ENCODE measurements at regions not wholly inside any gene's neighbourhood (a gene's known extent, or its start where the extent isn't known, plus 50 kb on each side); places are given as distances from the start of the nearest gene placed in this dataset.
"Not testable (repeated sequence)": the region's sequence is repeated elsewhere in the genome, so short reads cannot be mapped to it uniquely, and the experiment has no call there.

DNA sequence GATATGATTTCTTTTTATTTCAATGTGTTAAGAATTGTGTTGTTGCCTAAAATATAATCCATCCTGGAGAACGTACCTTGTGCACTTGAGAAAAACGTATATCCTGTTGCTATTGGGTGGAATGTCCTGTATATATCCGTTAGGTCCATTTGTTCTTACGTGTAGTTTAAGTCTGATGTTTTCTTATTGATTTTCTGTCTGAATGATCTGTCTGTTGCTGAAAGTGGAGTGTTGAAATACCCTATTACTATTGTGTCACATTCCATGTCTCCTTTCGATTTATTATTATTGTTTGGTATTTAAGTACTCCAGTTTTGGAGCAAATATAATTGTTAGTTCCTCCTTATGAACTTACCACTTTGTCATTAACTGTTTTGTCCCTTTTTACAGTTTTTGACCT is 270.6 kb downstream of the UBE2NL start:
- ATAC-seq; intact Hi-C loops (cut with DNase I): not testable (repeated sequence)
- WGBS, 3 donors = 72 to 78% (median 74%) methylated on average over 3 to 5 of the region's 5 CpGs

GRCh38 chrX:144185197-144185596 is 301.3 kb downstream of the UBE2NL start:
- intact Hi-C loops (cut with DNase I); H3K4me3 ChIP-seq; ATAC-seq; H3K27me3 ChIP-seq (ENCODE audit: insufficient read depth in 3 of 3, low read length in 2 of 3); H3K4me1 ChIP-seq; H3K27ac ChIP-seq; H3K9me3 ChIP-seq; H3K36me3 ChIP-seq (ENCODE audit: insufficient read depth in 1 of 2, low read depth in 1 of 2); DNase-seq: not testable (repeated sequence)

More for the DNA sequence above, 270.6 kb downstream of the UBE2NL start:
- not testable (repeated sequence) for H3K36me3 ChIP-seq (ENCODE audit: insufficient read depth in 1 of 2, low read depth in 1 of 2); H3K27ac ChIP-seq; H3K4me3 ChIP-seq; H3K4me1 ChIP-seq; H3K9me3 ChIP-seq; H3K27me3 ChIP-seq (ENCODE audit: insufficient read depth in 3 of 3, low read length in 2 of 3); DNase-seq

DNA sequence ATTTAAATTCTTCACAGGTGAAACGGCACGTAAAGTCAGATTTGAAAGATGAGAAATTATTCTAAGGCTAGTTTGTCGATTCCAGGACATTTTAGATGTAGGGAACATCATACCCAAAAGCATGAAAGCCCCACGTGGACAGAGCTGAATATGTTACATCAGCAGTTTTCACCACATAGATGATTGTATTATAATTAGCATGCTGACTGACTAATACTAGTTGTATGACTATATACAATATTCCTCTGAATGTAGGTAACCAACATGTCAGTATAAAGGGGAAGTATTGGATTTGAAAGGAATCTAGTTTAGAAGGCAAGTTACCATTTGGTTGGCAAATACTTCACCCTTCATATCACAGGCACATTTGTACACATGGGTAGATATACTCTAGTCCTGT is 304.6 kb downstream of the UBE2NL start:
- H3K9me3 ChIP-seq; H3K4me3 ChIP-seq; H3K4me1 ChIP-seq; ATAC-seq; H3K27ac ChIP-seq; DNase-seq; intact Hi-C loops (cut with DNase I); H3K27me3 ChIP-seq (ENCODE audit: insufficient read depth in 3 of 3, low read length in 2 of 3); H3K36me3 ChIP-seq (ENCODE audit: insufficient read depth in 1 of 2, low read depth in 1 of 2): not testable (repeated sequence)
- 62 to 77% (median 65%) methylated on average over 2 to 3 of the region's 4 CpGs for WGBS, 3 donors

- H3K36me3 ChIP-seq (ENCODE audit: insufficient read depth in 1 of 2, low read depth in 1 of 2); ATAC-seq; H3K27me3 ChIP-seq (ENCODE audit: insufficient read depth in 3 of 3, low read length in 2 of 3); H3K27ac ChIP-seq; intact Hi-C loops (cut with DNase I); H3K9me3 ChIP-seq; DNase-seq; H3K4me1 ChIP-seq; H3K4me3 ChIP-seq: not testable (repeated sequence)
- 58 to 70% methylated on average over 2 to 3 of the region's 3 CpGs; no CpG with 5 or more reads in 1 of the 3 donors for WGBS, 3 donors
Measured at GRCh38 chrX:144197057-144197456, 313.2 kb downstream of the UBE2NL start.

DNA sequence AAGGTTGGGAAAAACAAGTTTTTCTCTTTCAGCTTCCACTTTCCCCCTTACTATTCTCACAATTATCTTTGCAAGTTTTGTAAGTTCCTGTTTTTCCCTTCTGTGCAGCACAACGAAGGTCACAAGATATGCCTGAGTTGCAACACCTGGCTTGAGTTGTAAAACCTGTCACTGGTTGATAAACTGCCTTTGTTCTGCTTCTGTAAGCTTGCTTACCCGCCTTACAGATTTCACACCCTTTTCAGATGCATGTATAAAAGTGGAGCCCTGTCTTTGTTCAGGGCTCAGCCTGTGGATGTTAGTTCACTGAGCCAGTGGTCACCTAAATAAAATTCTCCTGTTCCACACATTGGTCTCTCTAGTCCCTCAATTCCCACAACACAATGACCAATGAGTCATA is 318.9 kb downstream of the UBE2NL start:
- no CpG with 5 or more reads among the region's 2 CpGs for WGBS, 3 donors
- ATAC-seq; intact Hi-C loops (cut with DNase I); H3K27me3 ChIP-seq (ENCODE audit: insufficient read depth in 3 of 3, low read length in 2 of 3); H3K9me3 ChIP-seq; H3K4me1 ChIP-seq; H3K27ac ChIP-seq; H3K36me3 ChIP-seq (ENCODE audit: insufficient read depth in 1 of 2, low read depth in 1 of 2); H3K4me3 ChIP-seq; DNase-seq: not testable (repeated sequence)

- not testable (repeated sequence) for H3K9me3 ChIP-seq
- 34 to 60% methylated on average over 2 of the region's 6 CpGs; no CpG with 5 or more reads in 1 of the 3 donors for WGBS, 3 donors
Measured at GRCh38 chrX:144208360-144209024, 324.6 kb downstream of the UBE2NL start.

DNA sequence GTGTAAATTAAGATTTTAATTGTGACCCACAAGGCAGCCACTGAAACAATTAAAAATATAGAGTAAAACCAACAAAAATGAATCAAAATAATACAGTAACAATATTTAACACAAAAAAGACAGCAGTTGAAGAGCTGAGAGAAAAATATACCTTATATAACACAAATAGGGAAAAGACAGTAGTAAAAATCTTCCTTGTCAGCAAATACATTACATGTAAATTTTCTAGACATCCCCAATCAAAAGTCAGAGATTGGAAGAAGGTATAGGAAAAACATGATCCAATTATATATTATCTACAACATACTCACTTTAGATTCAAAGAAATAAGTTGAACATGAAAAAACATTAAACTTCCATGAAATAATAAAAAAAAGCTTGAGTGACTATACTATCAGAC is 330.8 kb downstream of the UBE2NL start:
- H3K36me3 ChIP-seq (ENCODE audit: insufficient read depth in 1 of 2, low read depth in 1 of 2) = no peaks in the 10 kb centered on the region
- ATAC-seq = no peak
- no peaks in the 10 kb centered on the region for H3K27me3 ChIP-seq (ENCODE audit: insufficient read depth in 3 of 3, low read length in 2 of 3)
- H3K4me3 ChIP-seq = no peak overlapping the region
- no peak for DNase-seq
- no peaks in the 10 kb centered on the region for H3K4me1 ChIP-seq
- no peak overlapping the region for H3K27ac ChIP-seq
- intact Hi-C loops (cut with DNase I) = no loop called here
- TF ChIP-seq CTCF (IDR thresholded peaks at IDR 0.05) = no peak
- no peaks in the 10 kb centered on the region for H3K9me3 ChIP-seq

More at GRCh38 chrX:144208360-144209024, 324.6 kb downstream of the UBE2NL start:
- H3K36me3 ChIP-seq (ENCODE audit: insufficient read depth in 1 of 2, low read depth in 1 of 2); H3K4me1 ChIP-seq; intact Hi-C loops (cut with DNase I); H3K27me3 ChIP-seq (ENCODE audit: insufficient read depth in 3 of 3, low read length in 2 of 3); H3K27ac ChIP-seq; DNase-seq; ATAC-seq; H3K4me3 ChIP-seq: not testable (repeated sequence)

DNA sequence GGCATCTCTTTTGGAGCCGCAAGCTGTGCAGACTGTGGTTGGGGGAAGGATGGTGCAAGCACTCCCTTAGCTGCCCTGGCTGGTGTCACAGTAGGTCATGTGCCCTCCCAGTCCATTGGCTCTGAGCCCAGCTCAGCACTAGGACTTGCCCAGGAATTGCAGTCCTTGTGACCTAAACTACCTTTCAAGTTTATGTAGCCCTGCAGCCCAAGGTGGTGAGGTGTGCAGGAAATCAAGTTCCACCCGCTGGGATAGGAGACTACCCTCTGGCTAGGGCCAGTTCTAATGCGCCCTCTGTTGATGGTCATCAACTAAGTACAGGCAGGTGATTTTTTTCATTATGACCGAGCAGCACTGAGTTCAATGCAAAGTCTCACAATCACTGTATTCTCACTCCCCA is 335.2 kb downstream of the UBE2NL start:
- WGBS, 3 donors = 24 to 38% (median 35%) methylated on average over 4 of the region's 4 CpGs
- Histone ChIP-seq H3K4me1 (no peaks in the 10 kb centered on the region), H3K4me3 (no peak overlapping the region), H3K36me3 (ENCODE audit: insufficient read depth in 1 of 2, low read depth in 1 of 2) (no peaks in the 10 kb centered on the region), H3K27me3 (ENCODE audit: insufficient read depth in 3 of 3, low read length in 2 of 3) (no peaks in the 10 kb centered on the region), H3K27ac (no peak overlapping the region), H3K9me3 (no peaks in the 10 kb centered on the region)
- ATAC-seq (no peak), DNase-seq (no peak)
- intact Hi-C loops (cut with DNase I) = no loop called here
- TF ChIP-seq CTCF (IDR thresholded peaks at IDR 0.05) = no peak

GRCh38 chrX:144231116-144231785 is 347.4 kb downstream of the UBE2NL start:
- H3K27ac ChIP-seq; intact Hi-C loops (cut with DNase I); DNase-seq; ATAC-seq; H3K4me3 ChIP-seq; H3K36me3 ChIP-seq (ENCODE audit: insufficient read depth in 1 of 2, low read depth in 1 of 2); H3K4me1 ChIP-seq; H3K27me3 ChIP-seq (ENCODE audit: insufficient read depth in 3 of 3, low read length in 2 of 3); H3K9me3 ChIP-seq: not testable (repeated sequence)
- 90 to 98% (median 91%) methylated on average over 12 to 30 of the region's 40 CpGs for WGBS, 3 donors

All from psoas muscle (tissue), 7 donors.